HEK293T (cell line): ENCODE measurements at regions not wholly inside any gene's neighbourhood (a gene's known extent, or its start where the extent isn't known, plus 50 kb on each side); places are given as distances from the start of the nearest gene placed in this dataset.

Experiments
- CTCF ChIA-PET: fragments of 350-600 bp; formaldehyde crosslinking; extraction: SDS; loops from one replicate; lab custom pipeline; 2021; ENCODE audit warnings: antibody characterized with exemption, inconsistent platforms; lab: Yijun Ruan, JAX
- POLR2A ChIA-PET: fragments of 350-600 bp; formaldehyde crosslinking; extraction: SDS; loops from one replicate; lab custom pipeline; 2020; ENCODE audit warnings: antibody characterized with exemption, inconsistent platforms; lab: Yijun Ruan, JAX
- DNase-seq: peaks from one replicate; pipeline ENCODE4 v3.0.0; 2012; ENCODE audit warnings: mixed read lengths; ENCODE audit errors: extremely low spot score
- ARNT ChIP-seq: fragments of 450-650 bp; IDR thresholded peaks from 2 replicates; pipeline ENCODE4 v1.6.1; 2017; ENCODE audit warnings: mild to moderate bottlenecking
- BHLHE40 ChIP-seq: fragments of 450-650 bp; IDR thresholded peaks from 2 replicates; pipeline ENCODE4 v1.6.1; 2016; ENCODE audit warnings: mild to moderate bottlenecking, moderate library complexity, borderline replicate concordance
- CTBP1 ChIP-seq: fragments of 450-650 bp; IDR thresholded peaks from 2 replicates; pipeline ENCODE4 v1.6.1; 2016; ENCODE audit warnings: borderline replicate concordance
- ELF4 ChIP-seq: fragments of 450-650 bp; IDR thresholded peaks from 2 replicates; pipeline ENCODE4 v1.6.1; 2017; ENCODE audit warnings: antibody characterized with exemption
- FOXA1 ChIP-seq: fragments of 450-650 bp; IDR thresholded peaks from 2 replicates; pipeline ENCODE4 v1.6.1; 2016; ENCODE audit warnings: mild to moderate bottlenecking
- FOXK2 ChIP-seq: fragments of 450-650 bp; IDR thresholded peaks from 2 replicates; pipeline ENCODE4 v1.6.1; 2016; ENCODE audit warnings: mild to moderate bottlenecking
- FOXM1 ChIP-seq: fragments of 450-650 bp; IDR thresholded peaks from 2 replicates; pipeline ENCODE4 v1.6.1; 2017; ENCODE audit warnings: mild to moderate bottlenecking, borderline replicate concordance
- HDGF ChIP-seq: fragments of 450-650 bp; IDR thresholded peaks from 2 replicates; pipeline ENCODE4 v1.6.1; 2017; ENCODE audit warnings: antibody characterized with exemption, borderline replicate concordance
- L3MBTL2 ChIP-seq: fragments of 450-650 bp; conservative IDR thresholded peaks from 2 replicates; pipeline ENCODE4 v1.6.1; 2016; ENCODE audit warnings: mild to moderate bottlenecking
- LEF1 ChIP-seq: fragments of 450-650 bp; IDR thresholded peaks from 2 replicates; pipeline ENCODE4 v1.6.1; 2017; ENCODE audit warnings: mild to moderate bottlenecking, borderline replicate concordance
- NFRKB ChIP-seq: fragments of 450-650 bp; IDR thresholded peaks from 2 replicates; pipeline ENCODE4 v1.6.1; 2016; ENCODE audit warnings: mild to moderate bottlenecking, moderate library complexity
- PKNOX1 ChIP-seq: fragments of 450-650 bp; IDR thresholded peaks from 2 replicates; pipeline ENCODE4 v1.6.1; 2016
- SP1 ChIP-seq: fragments of 450-650 bp; IDR thresholded peaks from 2 replicates; pipeline ENCODE4 v1.6.1; 2017
- SUZ12 ChIP-seq: fragments of 450-650 bp; IDR thresholded peaks from 2 replicates; pipeline ENCODE4 v1.6.1; 2016; ENCODE audit warnings: mild to moderate bottlenecking
- TARDBP ChIP-seq: fragments of 450-650 bp; IDR thresholded peaks from 2 replicates; pipeline ENCODE4 v1.6.1; 2016
- ZNF384 ChIP-seq: fragments of 450-650 bp; IDR thresholded peaks from 2 replicates; pipeline ENCODE4 v1.6.1; 2016

- no peak for DNase-seq
- TF ChIP-seq SP1 (no peak), SUZ12 (no peak), BHLHE40 (no peak), NFRKB (no peak), ELF4 (no peak), ARNT (no peak), PKNOX1 (no peak), FOXK2 (no peak), FOXM1 (no peak), LEF1 (no peak), FOXA1 (no peak), ZNF384 (no peak), L3MBTL2 (no peak), HDGF (no peak), TARDBP (no peak), CTBP1 (no peak)
- ChIA-PET POLR2A (no interaction called here), CTCF (no interaction called here)
Measured at GRCh38 chr1:212218911-212219310, 66.3 kb upstream of the PPP2R5A start.

GRCh38 chr1:212219679-212220463 is 65.3 kb upstream of the PPP2R5A start:
- DNase-seq = no peak
- TF ChIP-seq L3MBTL2 (no peak), PKNOX1 (no peak), ARNT (no peak), LEF1 (no peak), FOXA1 (no peak), CTBP1 (no peak), BHLHE40 (no peak), FOXK2 (no peak), TARDBP (no peak), NFRKB (no peak), SUZ12 (no peak), SP1 (no peak), HDGF (no peak), ZNF384 (no peak), ELF4 (no peak), FOXM1 (no peak)
- CTCF ChIA-PET = no interaction called here
- POLR2A ChIA-PET = no interaction called here

GRCh38 chr1:212221801-212222200 is 63.4 kb upstream of the PPP2R5A start:
- ChIA-PET POLR2A (no interaction called here), CTCF (no interaction called here)
- no peak for DNase-seq
- TF ChIP-seq ELF4 (no peak), PKNOX1 (no peak), FOXA1 (no peak), NFRKB (no peak), FOXM1 (no peak)

- TF ChIP-seq CTBP1 (no peak), HDGF (no peak), FOXA1 (no peak), NFRKB (no peak), PKNOX1 (no peak), ARNT (no peak), TARDBP (no peak), BHLHE40 (no peak), LEF1 (no peak), ZNF384 (no peak), SUZ12 (no peak), SP1 (no peak), L3MBTL2 (no peak)
- POLR2A ChIA-PET = no interaction called here
Measured at GRCh38 chr1:212224102-212224501, 61.1 kb upstream of the PPP2R5A start.

GRCh38 chr1:212225416-212225815 is 59.8 kb upstream of the PPP2R5A start:
- no peak for DNase-seq
- POLR2A ChIA-PET = no interaction called here
- TF ChIP-seq LEF1 (no peak), BHLHE40 (no peak), NFRKB (no peak), SP1 (no peak), ELF4 (no peak), ZNF384 (no peak), ARNT (no peak), TARDBP (no peak)
- CTCF ChIA-PET = interaction anchor here (0.6 kb wide), 1 partner anchor 694 kb away, joined by 3 read pairs; no protein-coding TSS in a partner anchor

More at GRCh38 chr1:212224102-212224501, 61.1 kb upstream of the PPP2R5A start:
- DNase-seq = no peak
- CTCF ChIA-PET = no interaction called here
